CD14-positive monocyte (primary cell): ENCODE measurements at regions not wholly inside any gene's neighbourhood (a gene's known extent, or its start where the extent isn't known, plus 50 kb on each side); places are given as distances from the start of the nearest gene placed in this dataset.

ENCODE experiments used
- DNase-seq, 3 donors: peaks; one replicate each; pipeline ENCODE4 v3.0.0-alpha.2; 2011 to 2022
- H2AFZ ChIP-seq: 2 replicates; pipeline ENCODE4 v1.6.0; 2012; ENCODE audit warnings: mild to moderate bottlenecking, low read depth, low read length, inconsistent platforms; ENCODE audit not compliant: insufficient read depth, poor library complexity, severe bottlenecking
- H3K27ac ChIP-seq, 2 donors: 1 replicate in 1 of 2; 2 replicates in 1 of 2; pipeline ENCODE4 v1.5.1; 2012 to 2013; ENCODE audit warnings: low read length in 2 of 2, control low read depth in 1 of 2, inconsistent platforms in 1 of 2, low read depth in 1 of 2, mild to moderate bottlenecking in 1 of 2
- H3K27me3 ChIP-seq, 2 donors: one replicate each; pipeline versions ENCODE4 v1.6.0 to v1.6.1; 2011 to 2013; ENCODE audit warnings: low read length in 2 of 2; ENCODE audit not compliant: control insufficient read depth in 2 of 2, insufficient read depth in 2 of 2
- H3K36me3 ChIP-seq, 2 donors: replicated peaks in 1 of 2; 1 replicate in 1 of 2; 2 replicates in 1 of 2; pipeline versions ENCODE4 v1.5.1 to v1.6.1; 2012 to 2013; ENCODE audit warnings: low read length in 2 of 2, control low read depth in 1 of 2, inconsistent platforms in 1 of 2, mild to moderate bottlenecking in 1 of 2; ENCODE audit not compliant: insufficient read depth in 2 of 2, control insufficient read depth in 1 of 2
- H3K4me1 ChIP-seq, 2 donors: 1 replicate in 1 of 2; 2 replicates in 1 of 2; pipeline versions ENCODE4 v1.5.1 to v1.6.1; 2012 to 2013; ENCODE audit warnings: low read length in 2 of 2, control low read depth in 1 of 2, inconsistent platforms in 1 of 2, mild to moderate bottlenecking in 1 of 2, moderate library complexity in 1 of 2; ENCODE audit not compliant: insufficient read depth in 2 of 2, control insufficient read depth in 1 of 2
- H3K4me2 ChIP-seq: replicated peaks from 2 replicates; pipeline ENCODE3; 2012; ENCODE audit warnings: low read length, moderate library complexity, mild to moderate bottlenecking; ENCODE audit not compliant: poor library complexity, severe bottlenecking; ENCODE audit errors: extremely low read depth
- H3K4me3 ChIP-seq, 3 experiments: fragments of 200-600 bp in 1 of 3; sonication (generic) in 1 of 3; replicated peaks in 1 of 3; 1 replicate in 2 of 3; 2 replicates in 1 of 3; pipeline ENCODE4 v1.5.1; 2011 to 2013; ENCODE audit warnings: low read length in 3 of 3, mild to moderate bottlenecking in 3 of 3, control low read depth in 2 of 3, low read depth in 2 of 3, inconsistent platforms in 1 of 3, moderate library complexity in 1 of 3
- H3K79me2 ChIP-seq: 2 replicates; pipeline ENCODE4 v1.6.0; 2012; ENCODE audit warnings: mild to moderate bottlenecking, control low read depth, inconsistent platforms, low read length, moderate library complexity; ENCODE audit not compliant: insufficient read depth
- H3K9ac ChIP-seq: 2 replicates; pipeline ENCODE4 v1.6.0; 2017; ENCODE audit warnings: low read length, mild to moderate bottlenecking; ENCODE audit not compliant: insufficient read depth, poor library complexity, severe bottlenecking
- H3K9me3 ChIP-seq, 2 donors: replicated peaks in 1 of 2; 1 replicate in 1 of 2; 2 replicates in 1 of 2; pipeline versions ENCODE4 v1.5.1 to v1.6.1; 2012 to 2013; ENCODE audit warnings: low read length in 2 of 2, control low read depth in 1 of 2; ENCODE audit not compliant: control insufficient read depth in 1 of 2, insufficient read depth in 1 of 2
- H4K20me1 ChIP-seq: 2 replicates; pipeline ENCODE4 v1.6.0; 2012; ENCODE audit warnings: mild to moderate bottlenecking, low read length, control low read depth, moderate library complexity; ENCODE audit not compliant: insufficient read depth
- H3K27ac Mint-ChIP-seq, 7 donors: one replicate each; pipeline ENCODE4 v1.8.0; 2020; ENCODE audit warnings: mild to moderate bottlenecking in 7 of 7, mixed read lengths in 7 of 7, moderate library complexity in 6 of 7, inconsistent platforms in 2 of 7
- H3K27me3 Mint-ChIP-seq, 3 donors: one replicate each; pipeline ENCODE4 v1.8.0; 2021 to 2022; ENCODE audit warnings: low read depth in 3 of 3, mild to moderate bottlenecking in 3 of 3, mixed read lengths in 3 of 3, moderate library complexity in 3 of 3, inconsistent platforms in 1 of 3
- H3K36me3 Mint-ChIP-seq, 2 donors: one replicate each; pipeline ENCODE4 v1.8.0; 2020; ENCODE audit warnings: mixed read lengths in 2 of 2, inconsistent platforms in 1 of 2, mild to moderate bottlenecking in 1 of 2
- H3K4me1 Mint-ChIP-seq: one replicate; pipeline ENCODE4 v1.8.0; 2020; ENCODE audit warnings: mild to moderate bottlenecking, mixed read lengths
- H3K4me3 Mint-ChIP-seq, 2 donors: one replicate each; pipeline ENCODE4 v1.8.0; 2020; ENCODE audit warnings: mild to moderate bottlenecking in 2 of 2, mixed read lengths in 2 of 2, moderate library complexity in 1 of 2
- H3K9me3 Mint-ChIP-seq, 7 donors: one replicate each; pipeline ENCODE4 v1.8.0; 2020 to 2022; ENCODE audit warnings: mixed read lengths in 7 of 7, mild to moderate bottlenecking in 6 of 7, moderate library complexity in 6 of 7, inconsistent platforms in 2 of 7
- WGBS: methylation state at CpG from one replicate; pipeline ENCODE4 v1.1.5; 2013; ENCODE audit warnings: missing lambda C conversion rate; ENCODE audit not compliant: insufficient coverage; 5-methylcytosine and 5-hydroxymethylcytosine counted together
- intact Hi-C, 2 donors: fragments of 100-400 bp; cut with micrococcal nuclease; formaldehyde crosslinking; loops; one replicate each; pipeline versions ENCODE4 v1.15.0 to v1.15.1; 2023
- TF ChIP-seq, protein P1 (sequence below): fragments of 200-600 bp; IDR thresholded peaks from one replicate; pipeline ENCODE4 v1.8.0; 2022; ENCODE audit warnings: antibody characterized with exemption, mild to moderate bottlenecking

GRCh38 chrX:129230850-129231512 lies 292.3 kb downstream of the SMARCA1 start:
- Histone ChIP-seq H3K4me1 (no peaks in the 10 kb centered on the region), H3K36me3 (no peaks in the 10 kb centered on the region), H4K20me1 (no peaks in the 10 kb centered on the region), H3K27ac (no peak overlapping the region), H3K27me3 (no peaks in the 10 kb centered on the region), H3K4me3 (no peak overlapping the region), H3K9me3 (no peaks in the 10 kb centered on the region), H2AFZ (no peak overlapping the region), H3K4me2 (no peak overlapping the region), H3K9ac (no peak overlapping the region), H3K79me2 (no peaks in the 10 kb centered on the region)
- no peak overlapping the region for H3K27ac Mint-ChIP-seq
- no peak for DNase-seq
- peaks cover 0 to 2% (median 0%) of the 10 kb centered on the region in 7 donors for H3K9me3 Mint-ChIP-seq
- intact Hi-C loops = no loop called here
- TF ChIP-seq, protein P1, sequence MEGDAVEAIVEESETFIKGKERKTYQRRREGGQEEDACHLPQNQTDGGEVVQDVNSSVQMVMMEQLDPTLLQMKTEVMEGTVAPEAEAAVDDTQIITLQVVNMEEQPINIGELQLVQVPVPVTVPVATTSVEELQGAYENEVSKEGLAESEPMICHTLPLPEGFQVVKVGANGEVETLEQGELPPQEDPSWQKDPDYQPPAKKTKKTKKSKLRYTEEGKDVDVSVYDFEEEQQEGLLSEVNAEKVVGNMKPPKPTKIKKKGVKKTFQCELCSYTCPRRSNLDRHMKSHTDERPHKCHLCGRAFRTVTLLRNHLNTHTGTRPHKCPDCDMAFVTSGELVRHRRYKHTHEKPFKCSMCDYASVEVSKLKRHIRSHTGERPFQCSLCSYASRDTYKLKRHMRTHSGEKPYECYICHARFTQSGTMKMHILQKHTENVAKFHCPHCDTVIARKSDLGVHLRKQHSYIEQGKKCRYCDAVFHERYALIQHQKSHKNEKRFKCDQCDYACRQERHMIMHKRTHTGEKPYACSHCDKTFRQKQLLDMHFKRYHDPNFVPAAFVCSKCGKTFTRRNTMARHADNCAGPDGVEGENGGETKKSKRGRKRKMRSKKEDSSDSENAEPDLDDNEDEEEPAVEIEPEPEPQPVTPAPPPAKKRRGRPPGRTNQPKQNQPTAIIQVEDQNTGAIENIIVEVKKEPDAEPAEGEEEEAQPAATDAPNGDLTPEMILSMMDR = no peak
- peaks cover 0 to 4% (median 2%) of the 10 kb centered on the region in 3 donors for H3K27me3 Mint-ChIP-seq
- 93% methylated on average over 3 of the region's 5 CpGs for WGBS
- no peaks in the 10 kb centered on the region for H3K36me3 Mint-ChIP-seq
- no peaks in the 10 kb centered on the region for H3K4me1 Mint-ChIP-seq
- no peak overlapping the region for H3K4me3 Mint-ChIP-seq

- Histone ChIP-seq H3K9ac (no peak overlapping the region), H3K4me2 (no peak overlapping the region), H2AFZ (no peak overlapping the region), H3K79me2 (no peaks in the 10 kb centered on the region), H4K20me1 (no peaks in the 10 kb centered on the region), H3K9me3 (no peaks in the 10 kb centered on the region), H3K36me3 (no peaks in the 10 kb centered on the region), H3K27me3 (no peaks in the 10 kb centered on the region), H3K4me3 (no peak overlapping the region), H3K4me1 (no peaks in the 10 kb centered on the region), H3K27ac (no peak overlapping the region)
- Mint-ChIP-seq H3K9me3 (peaks cover 0 to 2% (median 0%) of the 10 kb centered on the region in 7 donors), H3K27ac (no peak overlapping the region), H3K4me3 (no peak overlapping the region), H3K27me3 (peaks cover 0 to 4% (median 2%) of the 10 kb centered on the region in 3 donors), H3K36me3 (no peaks in the 10 kb centered on the region), H3K4me1 (no peaks in the 10 kb centered on the region)
- TF ChIP-seq, protein P1 = no peak
- intact Hi-C loops = no loop called here
- no peak for DNase-seq
- WGBS = no CpG with 5 or more reads among the region's 1 CpG
Measured at GRCh38 chrX:129230168-129230567, 293.1 kb downstream of the SMARCA1 start.
